Activated naive CD8-positive, alpha-beta T cell treated with anti-CD3 and anti-CD28 coated beads, Interleukin-2, amount 50 U/mL, for 24 hours (primary cell): ENCODE measurements at regions not wholly inside any gene's neighbourhood (a gene's known extent, or its start where the extent isn't known, plus 50 kb on each side); places are given as distances from the start of the nearest gene placed in this dataset.

Experiments
- ATAC-seq: fragments of 150-1000 bp; cut with Tn5 transposase; one replicate; pipeline ENCODE4 v1.10.0; 2021
- DNase-seq: peaks from one replicate; pipeline ENCODE4 v3.0.0; 2021
- H3K27ac Mint-ChIP-seq: one replicate; pipeline ENCODE4 v1.8.0; 2021; ENCODE audit warnings: mild to moderate bottlenecking, mixed read lengths
- H3K27me3 Mint-ChIP-seq: one replicate; pipeline ENCODE4 v1.8.0; 2021; ENCODE audit warnings: mixed read lengths
- H3K36me3 Mint-ChIP-seq: one replicate; pipeline ENCODE4 v1.8.0; 2021; ENCODE audit warnings: low read depth, mixed read lengths
- H3K4me1 Mint-ChIP-seq: one replicate; pipeline ENCODE4 v1.8.0; 2021; ENCODE audit warnings: mixed read lengths
- H3K4me3 Mint-ChIP-seq: one replicate; pipeline ENCODE4 v1.8.0; 2021; ENCODE audit warnings: mild to moderate bottlenecking, moderate library complexity, mixed read lengths
- H3K9me3 Mint-ChIP-seq: one replicate; pipeline ENCODE4 v1.8.0; 2021; ENCODE audit warnings: mixed read lengths

DNA sequence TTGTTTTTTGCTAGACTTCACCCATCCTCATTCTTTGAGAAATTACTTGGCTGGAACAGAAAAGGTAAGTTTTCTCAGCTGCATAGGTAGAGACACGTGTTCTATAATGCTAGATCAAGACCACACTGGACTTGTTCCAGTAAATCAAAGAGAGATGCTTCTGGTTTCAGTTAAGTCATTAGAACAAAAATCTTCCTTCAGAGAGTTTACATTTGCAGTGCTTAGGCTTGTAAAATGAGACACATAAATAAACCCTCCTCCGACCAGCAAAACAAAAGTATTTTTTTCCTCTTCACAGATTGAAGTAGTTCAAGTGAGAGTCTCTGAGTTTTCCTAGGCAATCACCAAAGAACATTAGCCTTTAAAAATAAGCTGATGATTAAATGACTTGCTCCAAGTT, 87.3 kb upstream of the PROK2 start:
- H3K4me1 Mint-ChIP-seq, result peaks cover 28% of the 10 kb centered on the region
- H3K9me3 Mint-ChIP-seq, result no peaks in the 10 kb centered on the region
- peaks cover 10% of the 10 kb centered on the region for H3K27me3 Mint-ChIP-seq
- H3K36me3 Mint-ChIP-seq, result no peaks in the 10 kb centered on the region
- H3K4me3 Mint-ChIP-seq, result peak overlapping the region; percentile 31
- DNase-seq, result no peak
- H3K27ac Mint-ChIP-seq, result no peak overlapping the region
- no peak for ATAC-seq

DNA sequence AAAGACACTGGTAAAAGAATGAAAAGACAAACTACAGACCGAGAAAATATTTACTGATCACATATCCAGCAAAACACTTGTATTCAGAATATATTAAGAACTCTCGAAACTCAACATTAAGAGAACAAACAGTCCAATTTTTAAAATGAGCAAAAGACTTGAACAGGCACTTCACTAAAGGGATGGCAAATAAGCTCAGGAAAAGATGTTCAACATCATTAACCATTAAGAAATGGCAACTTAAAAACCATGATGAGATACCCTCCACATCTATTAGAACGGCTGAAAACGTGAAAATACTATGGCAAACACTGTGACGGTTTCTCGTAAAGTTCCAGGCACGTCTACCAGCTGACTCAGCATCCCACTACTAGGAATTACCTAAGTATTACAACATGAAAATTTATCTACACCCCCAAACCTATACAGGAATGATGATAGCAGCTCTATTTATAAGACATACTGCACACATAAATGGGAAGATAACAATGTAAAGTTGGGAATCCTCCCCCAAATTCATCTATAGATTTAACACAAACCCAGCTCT, 86.1 kb upstream of the PROK2 start:
- no peak for DNase-seq
- ATAC-seq, result no peak
- Mint-ChIP-seq H3K9me3 (no peaks in the 10 kb centered on the region), H3K4me3 (no peak overlapping the region), H3K36me3 (no peaks in the 10 kb centered on the region), H3K27me3 (peaks cover 10% of the 10 kb centered on the region), H3K27ac (no peak overlapping the region), H3K4me1 (peaks cover 28% of the 10 kb centered on the region)

DNA sequence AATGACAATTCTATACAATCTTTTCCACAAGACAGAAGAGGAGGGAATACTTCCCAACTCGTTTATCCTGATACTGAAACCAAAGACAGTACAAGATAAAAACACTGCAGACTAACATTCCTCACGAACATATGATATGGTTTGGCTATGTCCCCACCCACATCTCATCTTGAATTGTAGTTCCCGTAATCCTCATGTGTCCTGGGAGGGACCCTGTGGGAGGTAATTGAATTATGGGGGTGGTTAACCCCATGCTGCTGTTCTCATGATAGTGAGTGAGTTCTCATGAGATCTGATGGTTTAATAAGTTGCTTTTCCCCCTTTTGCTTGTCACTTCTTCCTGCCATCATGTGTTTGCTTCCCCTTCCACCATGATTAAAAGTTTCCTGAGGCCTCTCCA, 83.9 kb upstream of the PROK2 start:
- Mint-ChIP-seq H3K36me3 (no peaks in the 10 kb centered on the region), H3K27ac (no peak overlapping the region), H3K4me1 (peaks cover 15% of the 10 kb centered on the region), H3K27me3 (peaks cover 17% of the 10 kb centered on the region), H3K4me3 (no peak overlapping the region), H3K9me3 (no peaks in the 10 kb centered on the region)
- DNase-seq (no peak), ATAC-seq (no peak)

DNA sequence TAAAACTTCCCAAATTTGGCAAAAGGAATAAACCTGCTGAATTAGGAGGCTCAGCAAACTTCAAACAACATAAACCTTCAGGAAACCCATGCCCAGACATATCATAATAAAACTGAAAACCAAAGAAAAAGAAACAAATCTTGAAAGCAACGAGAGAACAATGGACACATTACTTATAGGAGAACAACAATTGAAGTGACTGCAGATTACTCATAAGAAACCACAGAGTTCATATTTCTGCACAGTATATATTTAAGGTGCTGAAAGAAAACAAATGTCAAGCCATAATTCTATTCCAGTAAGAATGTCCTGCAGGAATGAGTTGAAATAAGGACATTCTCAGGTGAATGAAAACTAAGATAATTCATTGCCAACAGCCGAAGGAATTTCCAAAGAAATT, 80.8 kb upstream of the PROK2 start:
- ATAC-seq, result no peak
- Mint-ChIP-seq H3K9me3 (no peaks in the 10 kb centered on the region), H3K27ac (no peak overlapping the region)

DNA sequence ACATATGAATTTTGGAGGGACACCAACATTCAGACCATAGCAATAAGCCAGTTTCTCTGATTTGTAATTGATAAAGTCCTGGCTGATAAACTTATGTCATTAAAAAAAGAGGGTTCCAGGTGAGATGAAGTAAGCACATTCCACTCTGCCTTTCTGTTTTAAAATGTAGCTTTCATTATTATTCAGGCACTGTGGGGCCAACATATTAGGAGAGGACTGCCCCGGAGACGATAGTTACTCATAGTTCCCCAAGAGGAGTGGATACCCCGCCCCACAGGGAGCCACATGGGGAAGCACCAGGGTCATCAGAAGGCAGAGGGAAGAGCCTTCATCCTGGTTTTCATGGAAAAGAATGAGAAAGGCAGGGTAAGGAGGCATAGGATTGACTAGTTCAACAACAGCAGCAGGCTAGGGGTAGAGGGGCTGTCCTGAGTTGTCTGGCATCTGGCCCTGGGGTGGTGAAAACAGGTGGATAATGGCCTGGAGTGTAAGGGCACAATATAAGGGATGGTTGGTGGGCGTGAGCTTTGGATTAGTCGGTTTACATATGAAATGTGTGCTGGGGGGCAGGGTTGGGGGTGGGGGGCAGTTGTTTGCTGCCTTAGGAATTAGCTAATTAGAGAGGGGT, 78.7 kb upstream of the PROK2 start:
- Mint-ChIP-seq H3K4me3 (no peak overlapping the region), H3K4me1 (peaks cover 4% of the 10 kb centered on the region), H3K27ac (no peak overlapping the region), H3K9me3 (no peaks in the 10 kb centered on the region), H3K27me3 (peaks cover 27% of the 10 kb centered on the region), H3K36me3 (peaks cover 2% of the 10 kb centered on the region)
- ATAC-seq (no peak), DNase-seq (no peak)

More for the DNA sequence above, 80.8 kb upstream of the PROK2 start:
- Mint-ChIP-seq H3K27me3 (peaks cover 26% of the 10 kb centered on the region), H3K4me1 (no peaks in the 10 kb centered on the region), H3K4me3 (no peak overlapping the region), H3K36me3 (peaks cover 1% of the 10 kb centered on the region)
- no peak for DNase-seq

DNA sequence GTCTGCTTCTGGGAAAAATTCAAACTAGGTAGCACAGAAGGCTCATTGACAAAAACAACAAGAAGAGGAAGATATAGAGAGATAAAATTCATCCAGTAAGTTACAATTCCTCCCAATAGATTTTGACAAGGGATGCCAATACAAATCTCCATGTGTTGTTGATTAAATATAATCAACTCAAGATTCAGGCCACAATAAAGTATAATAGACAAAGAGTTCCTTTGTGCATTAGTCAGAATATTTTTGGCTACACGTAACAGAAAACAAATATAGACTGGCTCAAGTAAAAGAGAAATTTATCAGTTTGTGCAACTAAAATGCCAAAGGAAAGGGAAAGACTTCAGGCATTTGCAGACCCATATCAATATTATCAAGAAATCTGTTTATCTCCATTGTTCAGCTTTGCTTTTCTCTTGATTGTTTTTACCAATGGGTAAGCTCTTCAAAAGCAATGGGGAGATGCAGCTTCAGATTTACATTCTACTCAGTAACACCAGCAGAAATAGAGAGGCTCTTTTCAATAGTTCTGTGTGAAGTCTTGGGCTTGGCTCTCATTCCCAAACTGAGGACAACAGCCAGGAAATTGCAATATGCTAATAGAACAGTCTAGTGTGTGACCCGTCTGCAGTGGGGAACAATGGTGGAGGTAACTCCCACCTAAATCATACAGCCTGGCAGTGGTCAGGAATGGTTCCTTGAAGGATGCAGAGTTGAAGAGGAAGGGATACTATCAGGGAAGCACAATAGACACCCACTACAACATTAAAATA, 77.6 kb upstream of the PROK2 start:
- DNase-seq (no peak), ATAC-seq (no peak)
- Mint-ChIP-seq H3K4me1 (peaks cover 7% of the 10 kb centered on the region), H3K36me3 (peaks cover 2% of the 10 kb centered on the region), H3K9me3 (no peaks in the 10 kb centered on the region), H3K27ac (no peak overlapping the region), H3K4me3 (no peak overlapping the region), H3K27me3 (peaks cover 24% of the 10 kb centered on the region)

DNA sequence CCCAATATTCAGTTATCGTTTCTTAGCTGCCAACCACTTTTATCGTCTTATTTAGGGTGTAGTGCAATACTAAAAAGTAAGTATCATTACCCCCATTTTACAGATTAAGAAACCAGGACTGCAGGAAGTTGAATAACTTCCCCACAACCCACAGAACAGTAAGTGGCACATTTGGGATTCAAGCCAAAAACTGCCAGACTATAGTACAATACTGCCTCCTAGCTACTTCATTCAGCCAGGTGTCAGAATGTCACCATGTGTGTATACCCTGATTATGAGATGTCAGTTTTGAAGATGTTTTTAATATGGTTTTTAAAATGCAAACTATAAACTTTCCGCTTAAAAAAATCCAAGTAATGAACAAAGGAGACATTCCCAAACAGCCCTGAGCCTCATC, 74.2 kb upstream of the PROK2 start:
- Mint-ChIP-seq H3K9me3 (no peaks in the 10 kb centered on the region), H3K4me1 (peaks cover 7% of the 10 kb centered on the region), H3K27ac (no peak overlapping the region), H3K36me3 (peaks cover 2% of the 10 kb centered on the region), H3K27me3 (peaks cover 17% of the 10 kb centered on the region), H3K4me3 (no peak overlapping the region)
- DNase-seq, result no peak
- no peak for ATAC-seq

DNA sequence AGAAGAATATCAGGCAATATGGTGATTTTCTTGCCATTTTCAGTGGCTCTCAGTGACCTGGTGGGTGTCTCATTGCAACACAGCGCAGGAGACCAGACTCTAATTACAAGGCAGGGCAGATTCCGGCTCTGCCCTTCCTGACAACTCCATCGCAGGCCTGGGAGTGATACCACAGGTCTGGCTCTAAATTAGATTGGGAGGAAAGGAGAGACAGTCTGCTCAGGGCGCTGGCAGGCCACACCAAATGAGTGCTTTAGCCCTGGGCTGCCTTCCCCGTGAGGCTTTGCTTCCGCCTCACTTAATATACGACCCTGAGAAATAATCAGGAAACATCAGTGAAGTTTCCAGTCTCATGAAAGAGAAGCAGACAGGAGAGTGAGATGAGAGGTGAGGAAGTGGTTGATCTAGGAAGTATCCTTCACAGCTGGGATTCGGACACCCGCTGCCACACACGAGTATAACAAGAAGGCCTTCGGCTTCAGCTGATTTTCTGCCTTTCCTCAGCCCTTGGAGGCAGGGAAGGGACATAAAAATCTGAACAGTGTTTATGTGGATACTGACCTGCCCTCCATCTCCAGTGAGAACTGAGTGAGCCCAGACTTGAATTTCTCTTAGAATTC, 73.7 kb upstream of the PROK2 start:
- ATAC-seq (no peak), DNase-seq (no peak)
- Mint-ChIP-seq H3K27ac (no peak overlapping the region), H3K4me1 (peaks cover 7% of the 10 kb centered on the region), H3K4me3 (no peak overlapping the region), H3K9me3 (no peaks in the 10 kb centered on the region), H3K27me3 (peaks cover 14% of the 10 kb centered on the region), H3K36me3 (peaks cover 2% of the 10 kb centered on the region)

DNA sequence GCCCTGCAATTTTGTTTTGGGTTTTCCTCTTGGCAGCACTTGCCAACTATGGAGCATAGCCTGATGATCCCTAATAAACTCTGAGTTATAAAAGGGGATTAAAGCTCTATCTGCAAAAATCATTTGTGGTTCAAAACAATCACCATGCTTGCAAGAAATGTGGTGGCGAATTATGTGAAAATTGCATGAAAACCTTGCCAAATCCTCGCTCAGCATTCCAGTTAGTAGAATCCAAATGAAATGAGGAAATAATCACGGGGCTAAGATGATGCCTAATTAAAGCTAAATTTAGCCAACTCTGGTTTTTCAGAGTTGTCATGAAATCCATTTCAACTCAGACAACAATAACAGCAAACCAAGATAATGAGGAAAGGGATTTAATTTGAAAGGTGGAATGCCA, 73.0 kb upstream of the PROK2 start:
- no peak for DNase-seq
- Mint-ChIP-seq H3K27ac (no peak overlapping the region), H3K27me3 (peaks cover 10% of the 10 kb centered on the region), H3K9me3 (no peaks in the 10 kb centered on the region), H3K36me3 (peaks cover 2% of the 10 kb centered on the region), H3K4me1 (peaks cover 7% of the 10 kb centered on the region), H3K4me3 (no peak overlapping the region)
- no peak for ATAC-seq

DNA sequence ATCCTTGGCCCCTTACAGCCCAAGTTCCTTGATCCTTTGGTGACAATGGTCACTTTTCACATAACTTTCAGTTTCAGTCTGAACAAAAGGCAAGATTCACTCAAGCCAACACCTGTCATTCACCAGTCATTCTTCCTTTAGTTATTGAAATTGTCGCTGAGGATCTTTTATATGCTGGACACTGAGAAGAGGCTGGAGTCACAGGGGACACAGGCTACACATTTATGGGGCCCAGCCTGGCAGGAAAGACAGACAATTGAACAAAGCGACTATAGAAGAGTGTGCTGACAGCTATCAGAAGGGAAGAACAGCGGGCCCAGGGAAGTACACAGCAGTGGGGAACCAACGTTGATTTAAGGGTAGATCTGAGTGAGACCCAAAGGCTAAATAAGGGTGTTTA, 69.8 kb upstream of the PROK2 start:
- Mint-ChIP-seq H3K9me3 (no peaks in the 10 kb centered on the region), H3K4me3 (no peak overlapping the region), H3K27me3 (peaks cover 7% of the 10 kb centered on the region), H3K36me3 (no peaks in the 10 kb centered on the region), H3K27ac (no peak overlapping the region), H3K4me1 (peaks cover 7% of the 10 kb centered on the region)
- ATAC-seq, result no peak
- no peak for DNase-seq

DNA sequence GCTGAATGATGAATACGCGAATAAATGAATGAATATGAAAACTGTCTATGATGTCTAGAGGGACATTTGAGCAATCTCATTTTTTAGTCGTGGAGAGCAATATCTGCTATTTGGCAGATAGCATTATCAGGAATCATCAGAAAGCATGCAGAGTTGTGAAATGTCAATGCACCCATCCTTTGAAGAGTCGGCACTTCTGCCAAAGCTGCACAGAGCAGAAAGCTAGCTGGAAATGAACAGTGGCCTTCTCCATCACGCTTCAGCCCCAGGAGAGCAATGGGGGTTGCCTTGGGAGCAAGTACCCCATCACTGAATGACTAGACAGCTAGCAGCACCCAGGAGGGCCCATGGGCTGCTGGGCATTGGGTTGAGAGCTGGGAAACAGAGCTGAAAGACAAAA, 69.1 kb upstream of the PROK2 start:
- ATAC-seq (no peak), DNase-seq (no peak)
- Mint-ChIP-seq H3K27me3 (peaks cover 6% of the 10 kb centered on the region), H3K27ac (no peak overlapping the region), H3K4me1 (peaks cover 7% of the 10 kb centered on the region), H3K9me3 (no peaks in the 10 kb centered on the region), H3K36me3 (no peaks in the 10 kb centered on the region), H3K4me3 (no peak overlapping the region)

DNA sequence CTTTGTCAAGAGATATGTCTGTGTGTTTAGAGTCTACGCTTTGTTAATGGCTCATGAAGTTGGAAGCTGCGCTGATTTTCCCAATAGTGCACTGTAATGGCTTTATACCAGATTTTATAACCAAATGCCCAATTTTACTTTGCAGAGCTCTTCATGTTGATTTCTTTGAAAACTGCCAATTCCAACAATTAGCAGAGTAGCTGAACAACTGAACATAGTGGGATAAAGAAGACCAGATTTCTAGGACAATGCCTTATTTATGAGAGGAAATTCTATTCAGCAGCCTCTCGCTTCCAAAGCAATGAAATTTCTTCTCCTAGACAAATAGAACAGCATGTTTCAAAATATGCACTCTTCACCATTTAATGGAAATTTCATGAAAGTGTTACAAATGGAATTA, 66.9 kb upstream of the PROK2 start:
- Mint-ChIP-seq H3K4me3 (no peak overlapping the region), H3K9me3 (no peaks in the 10 kb centered on the region), H3K27ac (no peak overlapping the region), H3K36me3 (no peaks in the 10 kb centered on the region), H3K27me3 (peaks cover 6% of the 10 kb centered on the region), H3K4me1 (no peaks in the 10 kb centered on the region)
- DNase-seq, result no peak
- ATAC-seq, result no peak

DNA sequence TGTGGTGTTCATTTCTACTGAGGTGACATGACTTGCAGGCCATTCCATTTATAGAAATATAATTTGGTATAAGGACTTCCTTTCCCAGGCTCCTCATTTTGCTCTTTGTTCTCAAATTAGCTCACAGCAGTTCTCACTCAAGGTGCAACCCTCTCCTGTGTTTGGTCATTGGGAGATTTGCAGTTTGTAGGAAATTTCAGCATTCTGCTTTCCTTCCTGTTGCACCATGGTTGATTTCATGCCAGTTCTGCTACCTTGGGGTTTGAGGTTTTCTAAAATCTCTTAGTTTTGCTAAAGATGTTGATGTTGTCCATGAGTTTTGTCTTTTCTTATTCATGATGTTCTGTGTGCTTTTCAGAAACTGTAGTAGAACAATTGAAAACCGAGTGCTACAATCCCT, 65.7 kb upstream of the PROK2 start:
- Mint-ChIP-seq H3K27me3 (peaks cover 6% of the 10 kb centered on the region), H3K9me3 (no peaks in the 10 kb centered on the region), H3K36me3 (no peaks in the 10 kb centered on the region), H3K27ac (no peak overlapping the region), H3K4me1 (no peaks in the 10 kb centered on the region), H3K4me3 (no peak overlapping the region)
- ATAC-seq, result no peak
- DNase-seq, result no peak

DNA sequence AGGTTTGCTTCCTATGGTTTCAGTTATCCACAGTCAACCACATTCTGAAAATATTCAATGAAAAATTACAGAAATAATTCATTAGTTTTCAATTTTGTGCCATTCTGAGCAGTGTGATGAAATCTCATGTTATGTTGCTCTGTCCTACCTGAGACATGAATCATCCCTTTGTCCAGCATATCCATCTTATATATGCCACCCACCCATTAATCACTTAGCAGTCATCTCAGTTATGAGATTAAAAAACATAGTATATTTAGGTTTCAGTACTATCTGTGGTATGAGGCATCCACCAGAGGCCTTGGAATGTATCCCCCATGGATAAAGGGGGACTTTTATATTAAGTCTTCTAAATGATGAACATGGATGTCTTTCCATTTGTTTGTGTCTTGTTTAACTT, 64.7 kb upstream of the PROK2 start:
- ATAC-seq, result no peak
- Mint-ChIP-seq H3K36me3 (no peaks in the 10 kb centered on the region), H3K27me3 (peaks cover 6% of the 10 kb centered on the region), H3K9me3 (no peaks in the 10 kb centered on the region), H3K4me1 (no peaks in the 10 kb centered on the region), H3K27ac (no peak overlapping the region), H3K4me3 (no peak overlapping the region)
- no peak for DNase-seq

DNA sequence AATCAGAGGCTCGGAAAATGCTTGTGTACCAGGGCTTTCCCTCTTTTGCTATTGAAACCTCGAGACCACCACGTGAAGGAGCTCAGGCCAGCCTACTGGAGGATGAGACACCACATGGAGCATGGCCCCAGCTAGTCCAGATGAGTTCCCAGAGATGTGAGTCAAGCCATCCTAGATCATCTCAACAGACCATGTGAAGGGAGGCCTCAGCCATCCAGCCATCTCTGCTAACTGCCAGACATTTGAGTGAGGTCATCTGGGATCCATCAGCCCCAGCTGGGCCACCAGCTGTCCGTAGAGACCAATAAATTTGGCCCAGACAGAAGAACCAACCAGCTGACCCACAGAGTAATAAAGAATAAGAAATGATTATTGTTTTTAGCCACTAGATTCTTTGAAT, 62.8 kb upstream of the PROK2 start:
- H3K27me3 Mint-ChIP-seq, result peaks cover 13% of the 10 kb centered on the region
- DNase-seq (no peak), ATAC-seq (no peak)
- no peaks in the 10 kb centered on the region for H3K9me3 Mint-ChIP-seq
- H3K4me3 Mint-ChIP-seq, result no peak overlapping the region
- H3K27ac Mint-ChIP-seq, result no peak overlapping the region
- H3K36me3 Mint-ChIP-seq, result no peaks in the 10 kb centered on the region
- H3K4me1 Mint-ChIP-seq, result no peaks in the 10 kb centered on the region
